SU-DHL-6 (cell line): ENCODE measurements at regions not wholly inside any gene's neighbourhood (a gene's known extent, or its start where the extent isn't known, plus 50 kb on each side); places are given as distances from the start of the nearest gene placed in this dataset.
"Not testable (repeated sequence)": the region's sequence is repeated elsewhere in the genome, so short reads cannot be mapped to it uniquely, and the experiment has no call there.

Experiments used
- CTCF ChIP-seq: fragments of 200-600 bp; sonication (generic); IDR thresholded peaks from one replicate; pipeline ENCODE4 v1.5.1; 2017; ENCODE audit warnings: antibody characterized with exemption, mild to moderate bottlenecking, low read length, moderate library complexity; ENCODE audit not compliant: insufficient read depth, poor library complexity, severe bottlenecking
- EZH2phosphoT487 ChIP-seq: fragments of 200-600 bp; sonication (generic), shearing (Covaris generic); conservative IDR thresholded peaks from 2 replicates; pipeline ENCODE4 v1.6.1; 2018; ENCODE audit warnings: mild to moderate bottlenecking, antibody characterized with exemption, low read length, moderate library complexity, mixed read lengths

- TF ChIP-seq CTCF, EZH2phosphoT487: not testable (repeated sequence)
These were observed 295.0 kb downstream of the GOLGA6L6 start for GRCh38 chr15:20246624-20247023.
